ENCODE measurements at regions not wholly inside any gene's neighbourhood (a gene's known extent, or its start where the extent isn't known, plus 50 kb on each side); places are given as distances from the start of the nearest gene placed in this dataset.
A peak's percentile ranks its signal among the peaks of the same experiment; 100 is the strongest.

DNA sequence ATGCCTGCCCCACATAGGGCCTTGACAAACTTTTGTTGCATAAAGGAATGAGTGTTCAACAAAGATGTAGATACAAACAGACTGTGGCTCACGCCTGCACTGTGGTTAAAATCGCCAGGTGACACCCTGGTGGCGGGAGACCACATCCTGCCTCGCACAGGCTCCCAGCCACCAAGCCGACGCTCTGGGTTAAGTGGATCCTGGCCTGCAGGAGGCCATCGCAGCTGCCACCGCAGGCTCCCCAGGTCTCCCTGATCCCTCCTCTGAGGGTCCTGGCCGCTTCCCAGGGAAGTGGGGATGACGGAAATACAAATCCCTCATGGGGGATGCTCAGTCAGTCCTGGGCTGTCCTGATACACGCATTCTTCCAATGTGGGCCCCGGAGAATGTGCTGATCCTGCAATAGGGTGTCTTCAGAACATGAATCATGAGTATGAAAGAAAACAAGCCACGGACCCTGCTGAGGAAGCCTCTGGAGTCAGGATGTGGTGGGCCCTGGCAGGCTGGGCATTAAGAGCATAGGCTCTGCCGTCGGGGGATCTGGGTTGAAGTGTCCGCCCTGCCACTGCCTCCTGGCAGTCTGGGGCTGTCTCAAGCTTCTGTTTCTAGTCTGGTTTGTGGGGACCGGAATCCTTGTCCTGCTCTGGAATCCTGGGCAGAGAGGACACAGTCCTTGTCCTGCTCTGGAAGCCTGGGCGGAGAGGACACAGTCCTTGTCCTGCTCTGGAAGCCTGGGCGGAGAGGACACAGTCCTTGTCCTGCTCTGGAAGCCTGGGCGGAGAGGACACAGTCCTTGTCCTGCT lies 53.5 kb upstream of the BEGAIN start:
- TF ChIP-seq POLR2AphosphoS5 (IDR thresholded peaks at IDR 0.05; ENCODE audit: low read depth) (peak; percentile 83), GABPA (IDR thresholded peaks at IDR 0.05; ENCODE audit: low read depth) (no peak), SPI1 (IDR thresholded peaks at IDR 0.05; ENCODE audit: borderline replicate concordance, low read depth) (no peak)
- TF ChIP-seq, protein P1, sequence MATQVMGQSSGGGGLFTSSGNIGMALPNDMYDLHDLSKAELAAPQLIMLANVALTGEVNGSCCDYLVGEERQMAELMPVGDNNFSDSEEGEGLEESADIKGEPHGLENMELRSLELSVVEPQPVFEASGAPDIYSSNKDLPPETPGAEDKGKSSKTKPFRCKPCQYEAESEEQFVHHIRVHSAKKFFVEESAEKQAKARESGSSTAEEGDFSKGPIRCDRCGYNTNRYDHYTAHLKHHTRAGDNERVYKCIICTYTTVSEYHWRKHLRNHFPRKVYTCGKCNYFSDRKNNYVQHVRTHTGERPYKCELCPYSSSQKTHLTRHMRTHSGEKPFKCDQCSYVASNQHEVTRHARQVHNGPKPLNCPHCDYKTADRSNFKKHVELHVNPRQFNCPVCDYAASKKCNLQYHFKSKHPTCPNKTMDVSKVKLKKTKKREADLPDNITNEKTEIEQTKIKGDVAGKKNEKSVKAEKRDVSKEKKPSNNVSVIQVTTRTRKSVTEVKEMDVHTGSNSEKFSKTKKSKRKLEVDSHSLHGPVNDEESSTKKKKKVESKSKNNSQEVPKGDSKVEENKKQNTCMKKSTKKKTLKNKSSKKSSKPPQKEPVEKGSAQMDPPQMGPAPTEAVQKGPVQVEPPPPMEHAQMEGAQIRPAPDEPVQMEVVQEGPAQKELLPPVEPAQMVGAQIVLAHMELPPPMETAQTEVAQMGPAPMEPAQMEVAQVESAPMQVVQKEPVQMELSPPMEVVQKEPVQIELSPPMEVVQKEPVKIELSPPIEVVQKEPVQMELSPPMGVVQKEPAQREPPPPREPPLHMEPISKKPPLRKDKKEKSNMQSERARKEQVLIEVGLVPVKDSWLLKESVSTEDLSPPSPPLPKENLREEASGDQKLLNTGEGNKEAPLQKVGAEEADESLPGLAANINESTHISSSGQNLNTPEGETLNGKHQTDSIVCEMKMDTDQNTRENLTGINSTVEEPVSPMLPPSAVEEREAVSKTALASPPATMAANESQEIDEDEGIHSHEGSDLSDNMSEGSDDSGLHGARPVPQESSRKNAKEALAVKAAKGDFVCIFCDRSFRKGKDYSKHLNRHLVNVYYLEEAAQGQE (IDR thresholded peaks at IDR 0.05; ENCODE audit: insufficient replicate concordance, low read depth): no peak
- TF ChIP-seq, protein P2, sequence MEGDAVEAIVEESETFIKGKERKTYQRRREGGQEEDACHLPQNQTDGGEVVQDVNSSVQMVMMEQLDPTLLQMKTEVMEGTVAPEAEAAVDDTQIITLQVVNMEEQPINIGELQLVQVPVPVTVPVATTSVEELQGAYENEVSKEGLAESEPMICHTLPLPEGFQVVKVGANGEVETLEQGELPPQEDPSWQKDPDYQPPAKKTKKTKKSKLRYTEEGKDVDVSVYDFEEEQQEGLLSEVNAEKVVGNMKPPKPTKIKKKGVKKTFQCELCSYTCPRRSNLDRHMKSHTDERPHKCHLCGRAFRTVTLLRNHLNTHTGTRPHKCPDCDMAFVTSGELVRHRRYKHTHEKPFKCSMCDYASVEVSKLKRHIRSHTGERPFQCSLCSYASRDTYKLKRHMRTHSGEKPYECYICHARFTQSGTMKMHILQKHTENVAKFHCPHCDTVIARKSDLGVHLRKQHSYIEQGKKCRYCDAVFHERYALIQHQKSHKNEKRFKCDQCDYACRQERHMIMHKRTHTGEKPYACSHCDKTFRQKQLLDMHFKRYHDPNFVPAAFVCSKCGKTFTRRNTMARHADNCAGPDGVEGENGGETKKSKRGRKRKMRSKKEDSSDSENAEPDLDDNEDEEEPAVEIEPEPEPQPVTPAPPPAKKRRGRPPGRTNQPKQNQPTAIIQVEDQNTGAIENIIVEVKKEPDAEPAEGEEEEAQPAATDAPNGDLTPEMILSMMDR (IDR thresholded peaks at IDR 0.05; ENCODE audit: insufficient read depth, low read length): no peak
